Immature natural killer cell (primary cell): ENCODE measurements at regions not wholly inside any gene's neighbourhood (a gene's known extent, or its start where the extent isn't known, plus 50 kb on each side); places are given as distances from the start of the nearest gene placed in this dataset.

Experiments used
- DNase-seq, 3 donors: peaks; one replicate each; pipeline ENCODE4 v3.0.0; 2022; ENCODE audit warnings: mixed read lengths in 1 of 3
- H3K27ac Mint-ChIP-seq, 6 donors: one replicate each; pipeline ENCODE4 v1.8.0; 2020; ENCODE audit warnings: mixed read lengths in 6 of 6, mild to moderate bottlenecking in 5 of 6, inconsistent platforms in 4 of 6, moderate library complexity in 3 of 6
- H3K27me3 Mint-ChIP-seq, 3 donors: one replicate each; pipeline ENCODE4 v1.8.0; 2020 to 2021; ENCODE audit warnings: low read depth in 3 of 3, mild to moderate bottlenecking in 3 of 3, mixed read lengths in 3 of 3, moderate library complexity in 3 of 3, inconsistent platforms in 1 of 3
- H3K36me3 Mint-ChIP-seq, 3 donors: one replicate each; pipeline ENCODE4 v1.8.0; 2020; ENCODE audit warnings: mixed read lengths in 3 of 3, inconsistent platforms in 2 of 3, mild to moderate bottlenecking in 2 of 3
- H3K4me1 Mint-ChIP-seq, 2 donors: one replicate each; pipeline ENCODE4 v1.8.0; 2020; ENCODE audit warnings: inconsistent platforms in 2 of 2, mild to moderate bottlenecking in 2 of 2, mixed read lengths in 2 of 2, moderate library complexity in 1 of 2
- H3K4me3 Mint-ChIP-seq, 5 donors: one replicate each; pipeline ENCODE4 v1.8.0; 2020; ENCODE audit warnings: mild to moderate bottlenecking in 5 of 5, mixed read lengths in 5 of 5, inconsistent platforms in 3 of 5, moderate library complexity in 3 of 5
- H3K9me3 Mint-ChIP-seq, 6 donors: one replicate each; pipeline ENCODE4 v1.8.0; 2020; ENCODE audit warnings: mild to moderate bottlenecking in 6 of 6, mixed read lengths in 6 of 6, inconsistent platforms in 4 of 6, moderate library complexity in 3 of 6

GRCh38 chr6:2502998-2503674, 247.6 kb downstream of the MYLK4 start:
- Mint-ChIP-seq H3K4me1 (no peaks in the 10 kb centered on the region), H3K27me3 (peaks cover 6 to 8% (median 7%) of the 10 kb centered on the region in 3 donors), H3K36me3 (no peaks in the 10 kb centered on the region), H3K27ac (no peak overlapping the region), H3K4me3 (no peak overlapping the region), H3K9me3 (no peaks in the 10 kb centered on the region)
- DNase-seq: no peak

DNA sequence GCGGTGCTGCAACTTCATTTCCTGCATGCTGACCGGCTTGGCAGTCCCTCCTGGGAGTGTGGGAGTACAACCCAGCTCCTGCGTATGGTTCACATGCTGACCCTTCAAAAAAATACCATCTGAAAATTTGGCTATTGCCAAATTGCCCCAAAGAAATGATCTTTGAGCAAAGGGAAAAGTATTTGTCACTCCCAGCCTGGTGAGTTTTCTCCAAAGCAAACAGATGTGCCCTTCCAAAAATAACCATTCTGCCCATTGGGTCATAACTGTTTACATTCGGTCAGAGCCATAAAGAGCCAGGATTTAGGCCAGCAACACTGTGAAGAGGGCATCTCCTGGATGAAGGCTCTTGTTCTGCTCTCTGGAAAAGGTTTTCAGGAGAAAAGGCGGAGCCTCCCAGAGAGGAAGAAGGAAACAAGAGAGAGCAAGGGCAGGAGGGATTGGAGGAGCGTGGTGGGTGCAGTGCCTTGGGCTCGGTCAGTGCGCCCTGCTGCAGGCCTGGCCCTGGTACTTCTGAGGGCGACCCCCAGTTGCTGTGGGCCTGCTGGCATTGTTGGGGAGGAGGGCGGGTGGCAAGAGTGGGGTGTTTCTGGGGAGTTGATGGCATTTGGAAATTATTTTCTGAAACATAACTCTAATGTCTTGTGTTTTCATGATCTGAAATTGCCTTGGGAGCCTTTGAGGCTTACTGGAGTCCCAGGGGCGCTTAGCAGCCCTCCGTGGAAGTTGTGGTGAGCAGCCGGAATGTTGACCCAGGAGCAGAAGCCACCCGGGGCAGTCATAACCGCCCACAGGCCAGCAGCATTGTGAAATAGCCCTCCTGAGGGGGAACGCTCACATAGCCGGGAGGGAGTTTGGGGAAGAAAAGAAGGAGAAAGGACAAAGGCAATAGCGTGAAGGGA, 248.4 kb downstream of the MYLK4 start:
- DNase-seq: no peak
- H3K27ac Mint-ChIP-seq: no peak overlapping the region
- H3K4me3 Mint-ChIP-seq: no peak overlapping the region
- no peaks in the 10 kb centered on the region for H3K36me3 Mint-ChIP-seq
- H3K27me3 Mint-ChIP-seq: peaks cover 7 to 9% (median 9%) of the 10 kb centered on the region in 3 donors
- no peaks in the 10 kb centered on the region for H3K4me1 Mint-ChIP-seq
- H3K9me3 Mint-ChIP-seq: no peaks in the 10 kb centered on the region

DNA sequence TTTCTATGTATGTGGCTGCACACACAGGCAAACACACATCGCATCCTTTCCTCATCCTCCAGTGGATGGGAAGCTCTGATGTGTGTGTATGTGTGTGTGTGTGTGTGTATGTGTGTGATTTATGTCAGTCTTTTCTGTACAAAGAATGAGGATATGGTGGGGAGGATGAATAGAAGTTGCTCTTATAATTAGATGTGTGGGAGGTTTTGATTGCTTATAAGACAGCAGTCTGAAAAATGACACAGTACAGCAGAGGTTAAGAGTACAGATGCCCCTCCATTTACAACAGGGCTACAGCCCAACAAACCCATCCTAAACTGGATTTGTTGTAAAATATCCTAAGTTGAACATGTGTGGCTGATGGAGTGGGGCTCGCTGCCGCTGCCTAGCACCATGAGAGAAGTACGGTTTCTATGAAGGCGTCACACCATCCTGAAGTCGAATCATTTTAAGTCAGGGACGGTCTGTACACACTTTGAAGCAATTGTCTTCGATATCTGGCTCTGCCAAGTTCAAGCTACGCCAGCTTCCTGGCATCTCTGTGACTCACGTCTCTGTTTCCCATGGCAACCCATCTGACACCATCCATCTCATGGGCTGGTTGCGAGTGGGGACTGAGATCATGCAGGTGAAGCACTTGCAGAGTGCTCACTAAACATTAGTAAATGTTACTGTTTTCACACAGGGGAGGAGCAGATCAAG, 252.6 kb downstream of the MYLK4 start:
- Mint-ChIP-seq H3K4me1 (no peaks in the 10 kb centered on the region), H3K36me3 (no peaks in the 10 kb centered on the region), H3K27me3 (peaks cover 4 to 5% (median 5%) of the 10 kb centered on the region in 3 donors), H3K9me3 (no peaks in the 10 kb centered on the region), H3K27ac (no peak overlapping the region), H3K4me3 (no peak overlapping the region)
- DNase-seq: no peak

GRCh38 chr6:2496291-2496690, 250.9 kb upstream of the GMDS start:
- Mint-ChIP-seq H3K4me1 (no peaks in the 10 kb centered on the region), H3K27me3 (peaks cover 1 to 8% (median 3%) of the 10 kb centered on the region in 3 donors), H3K27ac (no peak overlapping the region), H3K36me3 (no peaks in the 10 kb centered on the region), H3K9me3 (no peaks in the 10 kb centered on the region), H3K4me3 (no peak overlapping the region)
- DNase-seq: no peak

DNA sequence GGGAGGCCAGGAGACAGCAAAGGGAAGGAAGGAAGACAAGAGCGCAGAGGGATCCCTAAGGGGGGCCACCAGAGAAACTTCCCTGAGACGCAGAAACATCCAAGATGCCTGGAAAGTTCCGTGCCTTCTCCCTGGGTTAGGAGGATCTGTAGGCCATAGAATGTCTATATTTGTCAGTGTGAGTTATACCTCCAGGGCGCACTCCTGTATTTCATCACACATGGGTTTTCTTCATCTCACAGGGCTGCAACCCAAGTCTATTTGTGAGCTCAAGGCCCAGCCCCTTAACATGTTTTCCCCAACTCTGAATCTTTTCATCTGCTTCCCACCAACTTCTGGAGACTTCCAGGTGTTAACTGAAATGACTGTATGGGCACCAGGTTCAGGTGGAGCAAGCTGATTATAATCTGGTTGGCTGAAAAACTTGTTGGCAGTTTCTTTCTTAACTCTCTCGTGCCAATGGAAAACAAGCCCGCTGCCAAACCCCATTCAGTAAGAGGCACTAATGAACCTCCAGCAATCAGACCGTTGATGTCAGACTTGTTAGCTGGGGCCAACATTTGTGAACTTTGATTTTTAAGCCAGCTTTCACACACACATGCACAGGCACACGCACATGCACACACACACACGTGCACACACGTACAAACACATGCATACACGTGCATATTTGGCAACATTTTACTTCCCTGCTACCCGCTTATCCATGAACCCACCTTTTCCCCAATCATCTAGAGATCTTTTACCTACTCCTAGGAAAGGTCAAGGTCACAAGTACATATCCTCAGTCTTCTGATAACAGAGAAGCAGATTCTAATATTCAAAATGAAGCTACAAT, 247.5 kb upstream of the GMDS start:
- H3K9me3 Mint-ChIP-seq: no peaks in the 10 kb centered on the region
- DNase-seq: no peak
- H3K27ac Mint-ChIP-seq: no peak overlapping the region
- no peaks in the 10 kb centered on the region for H3K36me3 Mint-ChIP-seq
- H3K4me1 Mint-ChIP-seq: no peaks in the 10 kb centered on the region
- H3K27me3 Mint-ChIP-seq: peaks cover 0 to 8% (median 7%) of the 10 kb centered on the region in 3 donors
- H3K4me3 Mint-ChIP-seq: no peak overlapping the region

- Mint-ChIP-seq H3K4me1 (no peaks in the 10 kb centered on the region), H3K9me3 (no peaks in the 10 kb centered on the region), H3K36me3 (no peaks in the 10 kb centered on the region), H3K4me3 (no peak overlapping the region), H3K27ac (no peak overlapping the region), H3K27me3 (peaks cover 0 to 4% (median 3%) of the 10 kb centered on the region in 3 donors)
- no peak for DNase-seq
Observed at GRCh38 chr6:2491137-2491536, 245.7 kb upstream of the GMDS start.

- DNase-seq: no peak
- Mint-ChIP-seq H3K4me1 (no peaks in the 10 kb centered on the region), H3K4me3 (no peak overlapping the region)
Observed at GRCh38 chr6:2488578-2488977, 243.2 kb upstream of the GMDS start.

DNA sequence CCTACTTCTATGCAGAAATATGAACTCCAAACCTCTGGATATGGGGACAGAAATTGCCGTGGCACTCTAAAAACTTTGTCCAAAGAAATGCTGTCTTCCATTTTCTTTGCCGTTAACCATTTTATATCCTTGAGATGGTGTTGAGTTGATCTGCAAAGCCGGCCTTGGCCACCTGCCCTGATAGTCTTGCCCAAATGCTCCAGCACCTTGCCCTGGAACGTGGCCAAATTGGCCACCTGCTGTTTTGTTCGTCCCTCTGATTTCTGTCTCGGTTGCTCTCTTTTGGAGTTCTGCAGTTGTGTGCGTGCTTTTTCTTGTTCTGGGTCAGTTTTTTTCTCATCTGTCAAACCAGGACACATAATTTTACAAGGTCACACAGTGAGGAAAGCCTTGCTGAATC, 239.7 kb upstream of the GMDS start:
- H3K9me3 Mint-ChIP-seq: peaks cover 1 to 20% (median 4%) of the 10 kb centered on the region in 6 donors
- no peak overlapping the region for H3K4me3 Mint-ChIP-seq
- peaks cover 0 to 10% (median 8%) of the 10 kb centered on the region in 3 donors for H3K36me3 Mint-ChIP-seq
- H3K27ac Mint-ChIP-seq: no peak overlapping the region
- H3K4me1 Mint-ChIP-seq: no peaks in the 10 kb centered on the region
- no peak for DNase-seq
- H3K27me3 Mint-ChIP-seq: peaks cover 0 to 4% (median under 1%) of the 10 kb centered on the region in 3 donors

More at GRCh38 chr6:2488578-2488977, 243.2 kb upstream of the GMDS start:
- Mint-ChIP-seq H3K27me3 (peaks cover 0 to 4% (median 3%) of the 10 kb centered on the region in 3 donors), H3K9me3 (peaks cover 0 to 1% (median 0%) of the 10 kb centered on the region in 6 donors), H3K36me3 (no peaks in the 10 kb centered on the region), H3K27ac (no peak overlapping the region)

- H3K36me3 Mint-ChIP-seq: peaks cover 0 to 10% (median 8%) of the 10 kb centered on the region in 3 donors
- H3K27ac Mint-ChIP-seq: no peak overlapping the region
- no peak overlapping the region for H3K4me3 Mint-ChIP-seq
- H3K9me3 Mint-ChIP-seq: peaks cover 1 to 20% (median 4%) of the 10 kb centered on the region in 6 donors
- no peak for DNase-seq
- H3K4me1 Mint-ChIP-seq: no peaks in the 10 kb centered on the region
- H3K27me3 Mint-ChIP-seq: peaks cover 1 to 3% (median 2%) of the 10 kb centered on the region in 3 donors
Observed at GRCh38 chr6:2482773-2483172, 237.4 kb upstream of the GMDS start.

- H3K4me3 Mint-ChIP-seq: no peak overlapping the region
- no peak overlapping the region for H3K27ac Mint-ChIP-seq
- H3K9me3 Mint-ChIP-seq: peaks cover 1 to 20% (median 4%) of the 10 kb centered on the region in 6 donors
- H3K27me3 Mint-ChIP-seq: peaks cover 1 to 3% (median 2%) of the 10 kb centered on the region in 3 donors
- DNase-seq: no peak
- peaks cover 0 to 10% (median 8%) of the 10 kb centered on the region in 3 donors for H3K36me3 Mint-ChIP-seq
- H3K4me1 Mint-ChIP-seq: no peaks in the 10 kb centered on the region
Observed at GRCh38 chr6:2481307-2481706, 235.9 kb upstream of the GMDS start.

- Mint-ChIP-seq H3K36me3 (peaks cover 0 to 10% (median 8%) of the 10 kb centered on the region in 3 donors), H3K4me1 (no peaks in the 10 kb centered on the region), H3K4me3 (no peak overlapping the region), H3K27me3 (peaks cover 1 to 5% (median 2%) of the 10 kb centered on the region in 3 donors), H3K27ac (no peak overlapping the region), H3K9me3 (peaks cover 1 to 20% (median 4%) of the 10 kb centered on the region in 6 donors)
- no peak for DNase-seq
Observed at GRCh38 chr6:2480267-2480966, 235.0 kb upstream of the GMDS start.

DNA sequence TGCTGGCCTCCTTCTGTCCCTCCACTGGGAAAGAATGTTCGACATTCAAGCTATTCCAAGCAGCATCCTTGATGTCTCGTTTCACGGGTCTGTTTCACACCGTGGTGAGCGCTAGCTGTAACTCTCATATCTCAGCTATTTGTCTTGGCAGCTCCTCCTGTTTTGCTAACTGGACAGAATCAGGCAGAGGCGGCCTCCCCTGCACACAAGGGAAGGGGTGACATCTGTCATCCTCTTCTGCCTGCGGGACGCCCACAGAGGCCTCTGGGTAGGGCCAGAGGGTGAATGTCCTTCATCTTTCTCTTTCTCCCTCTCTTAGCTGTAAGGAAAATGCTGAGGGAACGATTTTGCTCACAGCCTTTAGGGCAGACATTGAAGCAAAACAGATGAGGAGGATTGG, 232.8 kb upstream of the GMDS start:
- peaks cover under 1 to 14% (median 3%) of the 10 kb centered on the region in 6 donors for H3K9me3 Mint-ChIP-seq
- H3K27me3 Mint-ChIP-seq: peaks cover 1 to 5% (median 2%) of the 10 kb centered on the region in 3 donors
- DNase-seq: no peak
- peaks cover 0 to 8% (median 7%) of the 10 kb centered on the region in 3 donors for H3K36me3 Mint-ChIP-seq
- no peak overlapping the region for H3K4me3 Mint-ChIP-seq
- H3K4me1 Mint-ChIP-seq: no peaks in the 10 kb centered on the region
- H3K27ac Mint-ChIP-seq: no peak overlapping the region
